Kasumi-1 (cell line): ENCODE measurements at regions not wholly inside any gene's neighbourhood (a gene's known extent, or its start where the extent isn't known, plus 50 kb on each side); places are given as distances from the start of the nearest gene placed in this dataset.
"Not testable (repeated sequence)": the region's sequence is repeated elsewhere in the genome, so short reads cannot be mapped to it uniquely, and the experiment has no call there.

ENCODE experiments used
- DNase-seq, 2 experiments: peaks; one replicate each; lab custom pipeline; 2025; lab: John Stamatoyannopoulos, UW

GRCh38 chr17:34474706-34475105 is 104.7 kb upstream of the TMEM132E start:
- no peak for DNase-seq

- no peak for DNase-seq
Measured at GRCh38 chr17:34472363-34472762, 107.0 kb upstream of the TMEM132E start.

- not testable (repeated sequence) for DNase-seq
Measured at GRCh38 chr17:34471278-34471677, 108.1 kb upstream of the TMEM132E start.

- no peak for DNase-seq
Measured at GRCh38 chr17:34465789-34466188, 102.8 kb upstream of the CCL1 start.

GRCh38 chr17:34464812-34465211 is 101.8 kb upstream of the CCL1 start:
- DNase-seq = no peak

- no peak for DNase-seq
Measured at GRCh38 chr17:34458266-34458665, 95.2 kb upstream of the CCL1 start.

GRCh38 chr17:34456121-34456520 is 93.1 kb upstream of the CCL1 start:
- DNase-seq = no peak

GRCh38 chr17:34452769-34453168 is 89.7 kb upstream of the CCL1 start:
- DNase-seq = no peak

GRCh38 chr17:34451313-34451712 is 88.3 kb upstream of the CCL1 start:
- DNase-seq = no peak

GRCh38 chr17:34447406-34447805 is 84.4 kb upstream of the CCL1 start:
- no peak for DNase-seq

- no peak for DNase-seq
Measured at GRCh38 chr17:34445101-34445500, 82.1 kb upstream of the CCL1 start.

- DNase-seq = no peak
Measured at GRCh38 chr17:34443619-34444469, 80.8 kb upstream of the CCL1 start.

- DNase-seq = no peak
Measured at GRCh38 chr17:34442387-34443111, 79.5 kb upstream of the CCL1 start.

GRCh38 chr17:34437188-34437587 is 74.2 kb upstream of the CCL1 start:
- DNase-seq = no peak

GRCh38 chr17:34436607-34437006 is 73.6 kb upstream of the CCL1 start:
- DNase-seq = no peak

- DNase-seq = no peak
Measured at GRCh38 chr17:34435182-34435928, 72.3 kb upstream of the CCL1 start.

- DNase-seq = no peak
Measured at GRCh38 chr17:34434052-34434451, 71.0 kb upstream of the CCL1 start.

GRCh38 chr17:34424814-34425491 is 61.9 kb upstream of the CCL1 start:
- DNase-seq = no peak

- no peak for DNase-seq
Measured at GRCh38 chr17:34423978-34424813, 61.2 kb upstream of the CCL1 start.

GRCh38 chr17:34423315-34423714 is 60.3 kb upstream of the CCL1 start:
- DNase-seq = not testable (repeated sequence)

GRCh38 chr17:34420900-34421299 is 57.9 kb upstream of the CCL1 start:
- no peak for DNase-seq
